SK-N-SH (cell line): ENCODE measurements at regions not wholly inside any gene's neighbourhood (a gene's known extent, or its start where the extent isn't known, plus 50 kb on each side); places are given as distances from the start of the nearest gene placed in this dataset.

Experiments
- CTCF ChIA-PET: fragments of 300-600, 350-600 bp; formaldehyde crosslinking; extraction: SDS; loops from one replicate; lab custom pipeline; 2021; lab: Yijun Ruan, JAX
- POLR2A ChIA-PET: fragments of 350-600 bp; sonication (Branson Sonifier 250); formaldehyde crosslinking; extraction: SDS; loops from one replicate; lab custom pipeline; 2020; ENCODE audit warnings: antibody characterized with exemption, inconsistent platforms; lab: Yijun Ruan, JAX
- DNase-seq: peaks from one replicate; pipeline ENCODE4 v3.0.0; 2012
- H2AFZ ChIP-seq: fragments of 200-600 bp; sonication (generic); 2 replicates; pipeline ENCODE4 v1.8.1; 2016; ENCODE audit warnings: antibody characterized with exemption, mild to moderate bottlenecking, low read depth
- H3F3A ChIP-seq: fragments of 200-600 bp; sonication (generic); replicated peaks from 2 replicates; pipeline ENCODE3; 2016; ENCODE audit warnings: antibody characterized with exemption, mild to moderate bottlenecking; ENCODE audit not compliant: insufficient read depth
- H3K27ac ChIP-seq, 2 experiments: fragments of 200-500 bp in 1 of 2; fragments of 200-600 bp in 1 of 2; sonication (Bioruptor generic) in 1 of 2; sonication (generic), shearing (Covaris generic) in 1 of 2; 2 replicates each; pipeline versions ENCODE4 v1.5.1 to v1.6.1; 2014 to 2016; ENCODE audit warnings: low read depth in 2 of 2, inconsistent platforms in 1 of 2, low read length in 1 of 2, mild to moderate bottlenecking in 1 of 2, mixed read lengths in 1 of 2
- H3K27me3 ChIP-seq: fragments of 200-600 bp; sonication (generic), shearing (Covaris generic); 2 replicates; pipeline ENCODE4 v1.6.1; 2016; ENCODE audit warnings: mixed run types; ENCODE audit not compliant: insufficient read depth
- H3K36me3 ChIP-seq, 2 experiments: fragments of 200-500 bp in 1 of 2; fragments of 200-600 bp in 1 of 2; sonication (Bioruptor generic) in 1 of 2; sonication (generic) in 1 of 2; replicated peaks in 1 of 2; 2 replicates each; pipeline versions ENCODE3 to v1.5.1; 2014 to 2016; ENCODE audit warnings: low read length in 1 of 2, mild to moderate bottlenecking in 1 of 2; ENCODE audit not compliant: insufficient read depth in 2 of 2, control insufficient read depth in 1 of 2
- H3K4me1 ChIP-seq, 2 experiments: fragments of 200-500 bp in 1 of 2; fragments of 200-600 bp in 1 of 2; sonication (Bioruptor generic) in 1 of 2; sonication (generic), shearing (Covaris generic) in 1 of 2; 2 replicates each; pipeline versions ENCODE4 v1.5.1 to v1.6.1; 2014 to 2016; ENCODE audit warnings: low read depth in 1 of 2, low read length in 1 of 2, mixed run types in 1 of 2; ENCODE audit not compliant: insufficient read depth in 2 of 2, control insufficient read depth in 1 of 2
- H3K4me2 ChIP-seq: fragments of 200-600 bp; sonication (generic), shearing (Covaris generic); 2 replicates; pipeline ENCODE4 v1.6.1; 2017; ENCODE audit warnings: mixed run types
- H3K4me3 ChIP-seq, 2 experiments: fragments of 200-500 bp in 1 of 2; fragments of 200-600 bp in 1 of 2; sonication (Bioruptor generic) in 1 of 2; sonication (generic), shearing (Covaris generic) in 1 of 2; 2 replicates each; pipeline versions ENCODE4 v1.5.1 to v1.8.1; 2014 to 2016; ENCODE audit warnings: low read depth in 2 of 2, inconsistent platforms in 1 of 2, low read length in 1 of 2, mild to moderate bottlenecking in 1 of 2, mixed read lengths in 1 of 2, moderate library complexity in 1 of 2
- H3K79me2 ChIP-seq: fragments of 200-600 bp; sonication (generic); 2 replicates; pipeline ENCODE4 v1.8.1; 2017; ENCODE audit warnings: mild to moderate bottlenecking; ENCODE audit not compliant: insufficient read depth
- H3K9ac ChIP-seq: fragments of 200-600 bp; sonication (generic); 2 replicates; pipeline ENCODE4 v1.6.1; 2017; ENCODE audit warnings: mixed run types
- H3K9me2 ChIP-seq: fragments of 200-600 bp; sonication (generic); 2 replicates; pipeline ENCODE4 v1.6.1; 2017; ENCODE audit warnings: mixed run types
- H3K9me3 ChIP-seq: fragments of 200-600 bp; sonication (generic); 2 replicates; pipeline ENCODE4 v1.6.1; 2017; ENCODE audit warnings: mixed run types, mild to moderate bottlenecking, moderate library complexity
- H4K20me1 ChIP-seq: fragments of 200-600 bp; sonication (generic); 2 replicates; pipeline ENCODE4 v1.6.1; 2017; ENCODE audit warnings: mild to moderate bottlenecking, mixed run types; ENCODE audit not compliant: insufficient read depth
- CHD2 ChIP-seq: fragments of 150-350 bp; IDR thresholded peaks from 2 replicates; pipeline ENCODE4 v1.6.1; 2018; ENCODE audit warnings: low read length; ENCODE audit not compliant: partially characterized antibody
- FOSL2 ChIP-seq: IDR thresholded peaks from 2 replicates; pipeline ENCODE4 v1.4.0; 2012; ENCODE audit warnings: low read depth, mild to moderate bottlenecking, moderate library complexity, borderline replicate concordance
- GABPA ChIP-seq: IDR thresholded peaks from 2 replicates; pipeline ENCODE4 v1.4.0; 2012; ENCODE audit warnings: low read depth, mild to moderate bottlenecking
- GATA2 ChIP-seq: sonication (generic); formaldehyde crosslinking; IDR thresholded peaks from 2 replicates; pipeline ENCODE4 v1.5.0; 2020; ENCODE audit warnings: mild to moderate bottlenecking, missing genetic modification reagents
- JUND ChIP-seq: IDR thresholded peaks from 2 replicates; pipeline ENCODE4 v1.4.0; 2012
- MEF2A ChIP-seq: IDR thresholded peaks from 2 replicates; pipeline ENCODE4 v1.4.0; 2012; ENCODE audit warnings: low read depth, borderline replicate concordance
- NFIC ChIP-seq: IDR thresholded peaks from 2 replicates; pipeline ENCODE4 v1.4.0; 2012; ENCODE audit warnings: borderline replicate concordance
- NRF1 ChIP-seq: IDR thresholded peaks from 2 replicates; pipeline ENCODE4 v1.6.1; 2012; ENCODE audit warnings: low read depth, mild to moderate bottlenecking, low read length
- POLR2AphosphoS5 ChIP-seq: IDR thresholded peaks from 2 replicates; pipeline ENCODE4 v1.6.1; 2012; ENCODE audit warnings: low read depth, low read length
- RCOR1 ChIP-seq: fragments of 150-350 bp; IDR thresholded peaks from 2 replicates; pipeline ENCODE4 v1.6.1; 2017; ENCODE audit warnings: antibody characterized with exemption, low read length
- RFX5 ChIP-seq: IDR thresholded peaks from 2 replicates; pipeline ENCODE4 v1.6.1; 2012; ENCODE audit warnings: mild to moderate bottlenecking, improper control_type of control experiment, low read length
- SIN3A ChIP-seq: IDR thresholded peaks from 2 replicates; pipeline ENCODE4 v1.6.1; 2012; ENCODE audit warnings: low read depth, mild to moderate bottlenecking, low read length, moderate library complexity, borderline replicate concordance
- TEAD4 ChIP-seq: IDR thresholded peaks from 2 replicates; pipeline ENCODE4 v1.4.0; 2012; ENCODE audit warnings: mild to moderate bottlenecking, borderline replicate concordance; ENCODE audit not compliant: insufficient read depth
- USF2 ChIP-seq: fragments of 150-350 bp; IDR thresholded peaks from 2 replicates; pipeline ENCODE4 v1.6.1; 2017; ENCODE audit warnings: antibody characterized with exemption, low read length, low read depth, borderline replicate concordance
- YY1 ChIP-seq: IDR thresholded peaks from 2 replicates; pipeline ENCODE4 v1.4.0; 2012; ENCODE audit warnings: low read depth, mild to moderate bottlenecking
- TF ChIP-seq, protein P1 (sequence below): IDR thresholded peaks from 2 replicates; pipeline ENCODE4; 2012
- TF ChIP-seq, protein P2 (sequence below): IDR thresholded peaks from 2 replicates; pipeline ENCODE4 v1.4.0; 2012; ENCODE audit warnings: low read depth
- TF ChIP-seq, protein P3 (sequence below): fragments of 150-350 bp; IDR thresholded peaks from 2 replicates; pipeline ENCODE4 v1.6.1; 2016; ENCODE audit warnings: mild to moderate bottlenecking, low read depth, low read length
- TF ChIP-seq, protein P4 (sequence below): IDR thresholded peaks from 2 replicates; pipeline ENCODE4 v1.4.0; 2012; ENCODE audit warnings: low read depth, borderline replicate concordance

DNA sequence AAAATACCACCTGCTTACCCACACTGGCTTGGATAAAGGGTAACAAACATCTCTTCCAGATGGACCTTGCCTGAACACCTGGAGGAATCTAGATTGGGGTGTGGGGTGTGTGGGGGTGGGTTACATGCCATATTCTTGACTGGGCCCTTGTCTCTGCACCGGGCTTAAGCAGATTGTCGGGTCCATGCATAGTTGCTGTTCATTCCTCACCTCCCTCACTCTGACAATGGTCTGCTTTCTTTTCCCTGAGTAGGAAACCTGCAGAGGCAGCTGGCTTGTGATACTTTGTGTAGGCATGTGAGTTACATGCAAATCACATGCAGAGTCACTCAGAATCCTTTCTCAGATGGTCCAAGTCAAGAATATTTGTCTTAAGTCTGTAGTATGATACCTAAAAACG, 112.8 kb upstream of the GLS start (continued):
- TF ChIP-seq, protein P1, sequence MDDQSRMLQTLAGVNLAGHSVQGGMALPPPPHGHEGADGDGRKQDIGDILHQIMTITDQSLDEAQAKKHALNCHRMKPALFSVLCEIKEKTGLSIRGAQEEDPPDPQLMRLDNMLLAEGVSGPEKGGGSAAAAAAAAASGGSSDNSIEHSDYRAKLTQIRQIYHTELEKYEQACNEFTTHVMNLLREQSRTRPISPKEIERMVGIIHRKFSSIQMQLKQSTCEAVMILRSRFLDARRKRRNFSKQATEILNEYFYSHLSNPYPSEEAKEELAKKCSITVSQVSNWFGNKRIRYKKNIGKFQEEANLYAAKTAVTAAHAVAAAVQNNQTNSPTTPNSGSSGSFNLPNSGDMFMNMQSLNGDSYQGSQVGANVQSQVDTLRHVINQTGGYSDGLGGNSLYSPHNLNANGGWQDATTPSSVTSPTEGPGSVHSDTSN, result no peak

DNA sequence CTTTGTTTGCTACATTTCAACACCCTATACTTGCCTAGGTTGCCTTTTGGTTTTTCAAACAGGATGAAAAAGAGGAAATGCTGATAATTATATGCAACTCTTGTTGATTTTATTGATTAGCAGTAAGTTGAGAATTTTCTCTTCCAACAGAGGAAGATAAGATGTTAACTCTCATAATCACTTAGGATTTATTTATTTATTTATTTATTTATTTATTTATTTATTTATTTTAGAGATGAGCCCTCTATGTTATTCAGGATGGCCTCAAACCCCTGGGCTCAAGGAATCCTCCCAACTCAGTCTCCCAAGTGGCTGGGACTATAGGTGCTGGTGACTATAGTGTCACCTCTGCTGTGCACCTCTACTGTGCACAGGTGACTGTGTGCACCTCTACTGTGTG, 111.4 kb upstream of the GLS start:
- TF ChIP-seq, protein P2, sequence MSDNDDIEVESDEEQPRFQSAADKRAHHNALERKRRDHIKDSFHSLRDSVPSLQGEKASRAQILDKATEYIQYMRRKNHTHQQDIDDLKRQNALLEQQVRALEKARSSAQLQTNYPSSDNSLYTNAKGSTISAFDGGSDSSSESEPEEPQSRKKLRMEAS, result no peak
- no peak for TF ChIP-seq FOSL2
- TF ChIP-seq NFIC, result no peak
- no peak for TF ChIP-seq RCOR1
- TF ChIP-seq TEAD4, result no peak
- TF ChIP-seq, protein P3, sequence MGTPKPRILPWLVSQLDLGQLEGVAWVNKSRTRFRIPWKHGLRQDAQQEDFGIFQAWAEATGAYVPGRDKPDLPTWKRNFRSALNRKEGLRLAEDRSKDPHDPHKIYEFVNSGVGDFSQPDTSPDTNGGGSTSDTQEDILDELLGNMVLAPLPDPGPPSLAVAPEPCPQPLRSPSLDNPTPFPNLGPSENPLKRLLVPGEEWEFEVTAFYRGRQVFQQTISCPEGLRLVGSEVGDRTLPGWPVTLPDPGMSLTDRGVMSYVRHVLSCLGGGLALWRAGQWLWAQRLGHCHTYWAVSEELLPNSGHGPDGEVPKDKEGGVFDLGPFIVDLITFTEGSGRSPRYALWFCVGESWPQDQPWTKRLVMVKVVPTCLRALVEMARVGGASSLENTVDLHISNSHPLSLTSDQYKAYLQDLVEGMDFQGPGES, result no peak
- TF ChIP-seq, protein P4, sequence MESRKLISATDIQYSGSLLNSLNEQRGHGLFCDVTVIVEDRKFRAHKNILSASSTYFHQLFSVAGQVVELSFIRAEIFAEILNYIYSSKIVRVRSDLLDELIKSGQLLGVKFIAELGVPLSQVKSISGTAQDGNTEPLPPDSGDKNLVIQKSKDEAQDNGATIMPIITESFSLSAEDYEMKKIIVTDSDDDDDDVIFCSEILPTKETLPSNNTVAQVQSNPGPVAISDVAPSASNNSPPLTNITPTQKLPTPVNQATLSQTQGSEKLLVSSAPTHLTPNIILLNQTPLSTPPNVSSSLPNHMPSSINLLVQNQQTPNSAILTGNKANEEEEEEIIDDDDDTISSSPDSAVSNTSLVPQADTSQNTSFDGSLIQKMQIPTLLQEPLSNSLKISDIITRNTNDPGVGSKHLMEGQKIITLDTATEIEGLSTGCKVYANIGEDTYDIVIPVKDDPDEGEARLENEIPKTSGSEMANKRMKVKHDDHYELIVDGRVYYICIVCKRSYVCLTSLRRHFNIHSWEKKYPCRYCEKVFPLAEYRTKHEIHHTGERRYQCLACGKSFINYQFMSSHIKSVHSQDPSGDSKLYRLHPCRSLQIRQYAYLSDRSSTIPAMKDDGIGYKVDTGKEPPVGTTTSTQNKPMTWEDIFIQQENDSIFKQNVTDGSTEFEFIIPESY, result no peak
- TF ChIP-seq, protein P1, result no peak
- no peak for TF ChIP-seq MEF2A
- TF ChIP-seq, all 33 proteins: peak for 0
- H3K79me2 ChIP-seq, result no peaks in the 10 kb centered on the region
- peaks cover 0 to 2% of the 10 kb centered on the region in 2 experiments; a peak in 1 of 4 replicates for H3K4me1 ChIP-seq
- peaks cover 5% of the 10 kb centered on the region for H3F3A ChIP-seq
- DNase-seq, result no peak
- ChIA-PET CTCF (interaction anchor here (1.2 kb wide), 1 partner anchor 12 kb away, joined by 4 read pairs; no protein-coding TSS in a partner anchor), POLR2A (no interaction called here)
- H2AFZ ChIP-seq, result no peak overlapping the region
- no peaks in the 10 kb centered on the region for H4K20me1 ChIP-seq
- no peaks in the 10 kb centered on the region for H3K9me2 ChIP-seq
- H3K4me2 ChIP-seq, result no peak overlapping the region
- no peaks in the 10 kb centered on the region for H3K9me3 ChIP-seq
- H3K27ac ChIP-seq, result no peak overlapping the region
- no peak overlapping the region for H3K4me3 ChIP-seq
- H3K36me3 ChIP-seq, result no peaks in the 10 kb centered on the region
- H3K9ac ChIP-seq, result no peak overlapping the region
- H3K27me3 ChIP-seq, result no peaks in the 10 kb centered on the region

- Histone ChIP-seq H3K36me3 (no peaks in the 10 kb centered on the region), H3K4me1 (no peaks in the 10 kb centered on the region; a peak in 1 of 4 replicates), H3K27me3 (no peaks in the 10 kb centered on the region), H3F3A (no peaks in the 10 kb centered on the region), H3K9ac (no peak overlapping the region), H3K4me3 (no peak overlapping the region), H3K4me2 (no peak overlapping the region), H3K27ac (no peak overlapping the region), H3K9me3 (no peaks in the 10 kb centered on the region), H3K9me2 (no peaks in the 10 kb centered on the region), H3K79me2 (no peaks in the 10 kb centered on the region), H4K20me1 (no peaks in the 10 kb centered on the region), H2AFZ (no peak overlapping the region)
- POLR2A ChIA-PET, result no interaction called here
- no peak for DNase-seq
- CTCF ChIA-PET, result no interaction called here
- TF ChIP-seq SIN3A (no peak), JUND (no peak), YY1 (no peak), RCOR1 (no peak), USF2 (no peak), RFX5 (no peak), GATA2 (CRISPR knock-in tag) (no peak), POLR2AphosphoS5 (no peak), CHD2 (no peak), NRF1 (no peak), GABPA (no peak)
Observed at GRCh38 chr2:190771726-190772125, 108.9 kb upstream of the GLS start.
